ENCODE measurements at regions not wholly inside any gene's neighbourhood (a gene's known extent, or its start where the extent isn't known, plus 50 kb on each side); places are given as distances from the start of the nearest gene placed in this dataset.

GRCh38 chr16:31718998-31719397 is 154.6 kb upstream of the ZNF267 start:
- TF ChIP-seq YY1 (IDR thresholded peaks at IDR 0.05; ENCODE audit: insufficient read depth, insufficient read length) (no peak), ZNF274 (IDR thresholded peaks at IDR 0.05; ENCODE audit: low read depth, low read length) (no peak), SUZ12 (IDR thresholded peaks at IDR 0.05; ENCODE audit: extremely low read depth, insufficient read depth, insufficient read length) (no peak)

Data from NT2/D1 (cell line).